Ishikawa (cell line): ENCODE measurements at regions not wholly inside any gene's neighbourhood (a gene's known extent, or its start where the extent isn't known, plus 50 kb on each side); places are given as distances from the start of the nearest gene placed in this dataset.

Experiments
- CEBPB ChIP-seq: IDR thresholded peaks from 2 replicates; pipeline ENCODE4 v1.6.1; 2012
- CREB1 ChIP-seq: IDR thresholded peaks from 2 replicates; pipeline ENCODE4 v1.6.1; 2012; ENCODE audit warnings: low read depth
- EGR1 ChIP-seq: IDR thresholded peaks from 2 replicates; pipeline ENCODE4 v1.6.1; 2012
- EP300 ChIP-seq: IDR thresholded peaks from 2 replicates; pipeline ENCODE4 v1.6.1; 2012; ENCODE audit warnings: borderline replicate concordance
- FOXM1 ChIP-seq: IDR thresholded peaks from 2 replicates; pipeline ENCODE4 v1.6.1; 2012; ENCODE audit warnings: low read depth, borderline replicate concordance
- NFIC ChIP-seq: IDR thresholded peaks from 2 replicates; pipeline ENCODE4 v1.6.1; 2012
- RAD21 ChIP-seq: IDR thresholded peaks from 2 replicates; pipeline ENCODE4 v1.6.1; 2012; ENCODE audit warnings: low read depth
- TAF1 ChIP-seq: IDR thresholded peaks from 2 replicates; pipeline ENCODE4 v1.6.1; 2012; ENCODE audit warnings: low read depth, mild to moderate bottlenecking
- TCF12 ChIP-seq: IDR thresholded peaks from 2 replicates; pipeline ENCODE4 v1.6.1; 2012; ENCODE audit warnings: low read depth
- TEAD4 ChIP-seq: IDR thresholded peaks from 2 replicates; pipeline ENCODE4 v1.6.1; 2012
- YY1 ChIP-seq: IDR thresholded peaks from 2 replicates; pipeline ENCODE4 v1.6.1; 2012; ENCODE audit warnings: low read depth
- ZBTB7A ChIP-seq: IDR thresholded peaks from 2 replicates; pipeline ENCODE4 v1.6.1; 2012; ENCODE audit warnings: low read depth
- TF ChIP-seq, protein P1 (sequence below): IDR thresholded peaks from 2 replicates; pipeline ENCODE4 v1.6.1; 2012; ENCODE audit warnings: low read depth, mild to moderate bottlenecking
- TF ChIP-seq, protein P2 (sequence below): IDR thresholded peaks from 2 replicates; pipeline ENCODE4 v1.6.1; 2012
- TF ChIP-seq, protein P3 (sequence below): IDR thresholded peaks from 2 replicates; pipeline ENCODE4 v1.6.1; 2012

DNA sequence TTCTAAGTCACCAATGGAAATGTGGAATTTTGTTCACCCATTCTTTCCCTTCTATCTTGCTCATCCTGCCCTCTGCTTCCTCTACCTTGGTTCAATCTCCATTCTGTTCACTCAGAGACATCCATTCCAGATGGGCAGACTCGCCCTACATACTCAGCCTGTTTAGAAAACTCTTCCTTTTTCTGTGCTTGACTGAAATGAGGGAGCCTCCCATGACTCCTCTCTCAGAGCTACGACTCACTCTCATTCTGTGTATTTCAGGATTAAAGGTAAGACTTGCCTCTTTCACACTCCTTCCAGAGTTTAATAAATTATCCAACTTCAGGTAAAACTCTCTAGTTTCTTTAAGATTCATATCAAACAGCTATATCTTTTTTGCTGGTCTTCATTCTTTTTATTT is 182.8 kb downstream of the HS3ST3A1 start:
- TF ChIP-seq, protein P1, sequence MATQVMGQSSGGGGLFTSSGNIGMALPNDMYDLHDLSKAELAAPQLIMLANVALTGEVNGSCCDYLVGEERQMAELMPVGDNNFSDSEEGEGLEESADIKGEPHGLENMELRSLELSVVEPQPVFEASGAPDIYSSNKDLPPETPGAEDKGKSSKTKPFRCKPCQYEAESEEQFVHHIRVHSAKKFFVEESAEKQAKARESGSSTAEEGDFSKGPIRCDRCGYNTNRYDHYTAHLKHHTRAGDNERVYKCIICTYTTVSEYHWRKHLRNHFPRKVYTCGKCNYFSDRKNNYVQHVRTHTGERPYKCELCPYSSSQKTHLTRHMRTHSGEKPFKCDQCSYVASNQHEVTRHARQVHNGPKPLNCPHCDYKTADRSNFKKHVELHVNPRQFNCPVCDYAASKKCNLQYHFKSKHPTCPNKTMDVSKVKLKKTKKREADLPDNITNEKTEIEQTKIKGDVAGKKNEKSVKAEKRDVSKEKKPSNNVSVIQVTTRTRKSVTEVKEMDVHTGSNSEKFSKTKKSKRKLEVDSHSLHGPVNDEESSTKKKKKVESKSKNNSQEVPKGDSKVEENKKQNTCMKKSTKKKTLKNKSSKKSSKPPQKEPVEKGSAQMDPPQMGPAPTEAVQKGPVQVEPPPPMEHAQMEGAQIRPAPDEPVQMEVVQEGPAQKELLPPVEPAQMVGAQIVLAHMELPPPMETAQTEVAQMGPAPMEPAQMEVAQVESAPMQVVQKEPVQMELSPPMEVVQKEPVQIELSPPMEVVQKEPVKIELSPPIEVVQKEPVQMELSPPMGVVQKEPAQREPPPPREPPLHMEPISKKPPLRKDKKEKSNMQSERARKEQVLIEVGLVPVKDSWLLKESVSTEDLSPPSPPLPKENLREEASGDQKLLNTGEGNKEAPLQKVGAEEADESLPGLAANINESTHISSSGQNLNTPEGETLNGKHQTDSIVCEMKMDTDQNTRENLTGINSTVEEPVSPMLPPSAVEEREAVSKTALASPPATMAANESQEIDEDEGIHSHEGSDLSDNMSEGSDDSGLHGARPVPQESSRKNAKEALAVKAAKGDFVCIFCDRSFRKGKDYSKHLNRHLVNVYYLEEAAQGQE: no peak
- TF ChIP-seq TCF12 (no peak), TEAD4 (no peak), CREB1 (no peak), ZBTB7A (no peak), NFIC (no peak), TAF1 (no peak), EGR1 (no peak), YY1 (no peak), CEBPB (no peak), RAD21 (no peak), EP300 (no peak)
- TF ChIP-seq, protein P2, sequence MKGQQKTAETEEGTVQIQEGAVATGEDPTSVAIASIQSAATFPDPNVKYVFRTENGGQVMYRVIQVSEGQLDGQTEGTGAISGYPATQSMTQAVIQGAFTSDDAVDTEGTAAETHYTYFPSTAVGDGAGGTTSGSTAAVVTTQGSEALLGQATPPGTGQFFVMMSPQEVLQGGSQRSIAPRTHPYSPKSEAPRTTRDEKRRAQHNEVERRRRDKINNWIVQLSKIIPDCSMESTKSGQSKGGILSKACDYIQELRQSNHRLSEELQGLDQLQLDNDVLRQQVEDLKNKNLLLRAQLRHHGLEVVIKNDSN: no peak

DNA sequence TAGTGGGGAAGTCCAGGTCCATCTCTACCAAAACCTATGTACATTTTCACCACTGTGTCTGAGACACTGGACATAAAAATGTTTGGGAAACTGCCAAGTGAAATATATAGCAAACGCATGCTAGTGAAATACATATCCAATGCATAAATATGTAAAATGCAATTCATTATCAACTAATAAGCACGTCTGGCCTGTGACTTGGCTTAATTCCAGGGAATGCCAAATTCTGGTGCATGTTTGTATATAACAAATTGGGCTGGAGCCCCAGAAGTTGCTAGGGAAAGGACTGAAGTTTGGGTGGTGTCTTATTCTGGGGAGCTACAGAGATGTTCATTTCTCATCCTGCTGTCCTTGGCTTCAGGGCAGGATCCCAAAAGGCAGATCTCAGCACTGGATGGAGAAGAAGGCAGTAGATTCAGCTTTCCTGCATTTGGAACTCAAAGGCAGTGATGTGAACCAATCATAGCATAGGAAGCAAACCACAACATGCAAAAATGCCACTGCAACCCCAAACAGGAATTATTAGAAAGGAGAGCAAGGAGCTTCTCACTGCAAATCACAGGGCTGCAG is 184.3 kb downstream of the HS3ST3A1 start:
- TF ChIP-seq TAF1 (no peak), YY1 (no peak), CEBPB (no peak), TCF12 (no peak), TEAD4 (no peak), ZBTB7A (no peak), EP300 (no peak), CREB1 (no peak), NFIC (no peak), FOXM1 (no peak)
- TF ChIP-seq, protein P2: no peak
- TF ChIP-seq, protein P1: no peak

DNA sequence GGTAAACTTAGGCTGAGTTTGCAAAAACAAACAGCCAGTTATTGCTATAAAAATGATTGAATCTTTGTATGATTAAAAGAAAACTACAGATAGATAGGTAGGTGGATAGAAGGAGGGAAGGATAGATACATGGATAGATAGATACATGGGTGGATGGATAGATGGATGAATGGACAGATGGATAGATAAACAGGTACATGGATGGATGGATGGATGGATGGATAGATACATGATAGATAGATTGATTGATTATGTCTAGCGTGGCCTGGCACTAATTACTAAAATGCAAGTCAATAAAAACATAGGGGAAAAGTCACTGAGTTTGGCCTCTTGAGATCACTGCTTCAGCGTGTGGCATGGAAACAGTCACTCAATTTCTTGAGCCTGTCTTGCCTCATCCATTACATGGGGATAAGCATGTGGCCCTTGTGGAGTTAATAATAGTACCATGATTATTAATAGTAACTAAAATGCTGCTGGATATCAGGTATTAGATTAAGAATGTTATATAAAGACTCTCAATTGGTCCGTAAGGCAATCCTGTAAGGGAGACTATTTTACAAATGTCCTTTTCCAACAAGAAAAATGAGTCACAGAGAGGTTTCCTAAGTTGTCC is 184.9 kb downstream of the HS3ST3A1 start:
- TF ChIP-seq CEBPB (no peak), EP300 (no peak), NFIC (no peak), TEAD4 (no peak), TCF12 (no peak), CREB1 (no peak), ZBTB7A (no peak), FOXM1 (no peak), YY1 (no peak), RAD21 (no peak), TAF1 (no peak), EGR1 (no peak)
- TF ChIP-seq, protein P3, sequence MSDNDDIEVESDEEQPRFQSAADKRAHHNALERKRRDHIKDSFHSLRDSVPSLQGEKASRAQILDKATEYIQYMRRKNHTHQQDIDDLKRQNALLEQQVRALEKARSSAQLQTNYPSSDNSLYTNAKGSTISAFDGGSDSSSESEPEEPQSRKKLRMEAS: no peak
- TF ChIP-seq, protein P1: no peak
- TF ChIP-seq, protein P2: no peak
